A673 (cell line): ENCODE measurements at regions not wholly inside any gene's neighbourhood (a gene's known extent, or its start where the extent isn't known, plus 50 kb on each side); places are given as distances from the start of the nearest gene placed in this dataset.

Source experiments
- BruUV-seq: library from RNA; stranded (reverse); fragments of 400-500 nt; replicated peaks from 2 replicates; lab custom pipeline; 2021; lab: Mats Ljungman, UMichigan
- CTCF ChIA-PET: fragments of 300-600 bp; sonication (Branson Sonifier 250); formaldehyde crosslinking; loops from one replicate; lab custom pipeline; 2022; ENCODE audit warnings: antibody characterized with exemption; lab: Charles Lee
- POLR2A ChIA-PET: fragments of 300-600 bp; sonication (Branson Sonifier 250); formaldehyde crosslinking; loops from one replicate; lab custom pipeline; 2022; ENCODE audit warnings: antibody characterized with exemption; ENCODE audit not compliant: low non-redundant PET; lab: Charles Lee
- DNase-seq: peaks from one replicate; pipeline ENCODE4 v3.0.0-alpha.2; 2015; ENCODE audit warnings: low spot score
- H3K27ac ChIP-seq: fragments of 200-600 bp; sonication (generic); 2 replicates; pipeline ENCODE4 v1.5.1; 2016; ENCODE audit warnings: mixed run types, low read depth, mild to moderate bottlenecking, mixed read lengths, antibody characterized with exemption, low read length; ENCODE audit not compliant: poor library complexity, severe bottlenecking
- H3K27me3 ChIP-seq: fragments of 200-600 bp; sonication (generic); replicated peaks from 2 replicates; pipeline ENCODE4 v1.6.1; 2017; ENCODE audit warnings: mixed run types, low read depth, mild to moderate bottlenecking, mixed read lengths, antibody characterized with exemption, low read length; ENCODE audit not compliant: insufficient read depth, poor library complexity
- H3K36me3 ChIP-seq: fragments of 200-600 bp; sonication (generic); 2 replicates; pipeline ENCODE4 v1.6.1; 2016; ENCODE audit warnings: mixed run types, mild to moderate bottlenecking, mixed read lengths, antibody characterized with exemption, low read length; ENCODE audit not compliant: insufficient read depth, poor library complexity, severe bottlenecking
- H3K4me1 ChIP-seq: fragments of 200-600 bp; sonication (generic); 2 replicates; pipeline ENCODE4 v1.6.1; 2017; ENCODE audit warnings: mixed run types, mild to moderate bottlenecking, mixed read lengths, antibody characterized with exemption, low read length; ENCODE audit not compliant: insufficient read depth, poor library complexity, severe bottlenecking
- H3K4me3 ChIP-seq: fragments of 200-600 bp; sonication (generic); 2 replicates; pipeline ENCODE4 v1.5.1; 2016; ENCODE audit warnings: low read depth, mixed run types, mild to moderate bottlenecking, mixed read lengths, low read length; ENCODE audit not compliant: poor library complexity, severe bottlenecking
- H3K9me3 ChIP-seq: fragments of 200-600 bp; sonication (generic); 2 replicates; pipeline ENCODE4 v1.6.1; 2016; ENCODE audit warnings: mixed run types, low read depth, mild to moderate bottlenecking, mixed read lengths, antibody characterized with exemption, low read length; ENCODE audit not compliant: poor library complexity, severe bottlenecking
- CTCF ChIP-seq: fragments of 300-800, 200-600 bp; sonication (generic); conservative IDR thresholded peaks from 2 replicates; pipeline ENCODE4 v1.5.1; 2017; ENCODE audit warnings: low read depth, mild to moderate bottlenecking, antibody characterized with exemption, low read length, moderate library complexity, mixed read lengths
- EZH2 ChIP-seq: fragments of 200-600 bp; sonication (generic); IDR thresholded peaks from 2 replicates; pipeline ENCODE4 v1.6.1; 2017; ENCODE audit warnings: borderline replicate concordance, low read depth, mild to moderate bottlenecking, mixed read lengths, antibody characterized with exemption, low read length; ENCODE audit not compliant: poor library complexity, severe bottlenecking
- intact Hi-C: fragments of 100-400 bp; cut with micrococcal nuclease; formaldehyde crosslinking; loops from one replicate; pipeline ENCODE4 v1.10.0; 2022; ENCODE audit not compliant: unreplicated experiment

DNA sequence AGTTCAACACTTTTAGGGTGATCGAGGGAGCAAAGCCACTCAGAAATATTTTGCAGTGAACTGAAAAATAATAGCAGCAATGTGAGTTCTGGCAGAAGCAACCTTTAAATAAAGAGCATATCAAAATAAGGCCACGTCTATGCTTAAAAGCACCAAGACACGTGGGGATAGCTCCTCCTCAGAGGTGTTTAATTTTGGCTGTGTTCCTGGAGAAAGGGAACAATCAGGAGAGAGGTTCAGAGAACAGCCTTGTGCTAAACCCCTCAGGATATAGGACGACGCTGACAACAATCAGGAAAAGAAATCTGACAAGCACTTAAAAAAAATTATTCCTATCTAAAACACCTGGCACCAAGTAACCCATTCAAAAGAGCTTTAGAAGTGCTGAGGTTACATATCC lies 471.9 kb upstream of the CELF2 start:
- ChIA-PET CTCF (no interaction called here), POLR2A (no interaction called here)

GRCh38 chr10:10551596-10552301 lies 465.9 kb upstream of the CELF2 start:
- Histone ChIP-seq H3K9me3 (no peaks in the 10 kb centered on the region), H3K4me1 (no peaks in the 10 kb centered on the region), H3K36me3 (no peaks in the 10 kb centered on the region), H3K27me3 (no peaks in the 10 kb centered on the region), H3K27ac (no peak overlapping the region), H3K4me3 (no peak overlapping the region)
- ChIA-PET POLR2A (no interaction called here), CTCF (no interaction called here)
- TF ChIP-seq EZH2 = no peak
- no peak for TF ChIP-seq CTCF
- no peak for DNase-seq
- intact Hi-C loops = no loop called here
- no TSS peak for BruUV-seq

More for the DNA sequence above, 471.9 kb upstream of the CELF2 start:
- no peaks in the 10 kb centered on the region for H3K27me3 ChIP-seq
- H3K27ac ChIP-seq = no peak overlapping the region
- no peaks in the 10 kb centered on the region for H3K36me3 ChIP-seq
- intact Hi-C loops = no loop called here
- TF ChIP-seq EZH2 = no peak
- TF ChIP-seq CTCF = no peak
- BruUV-seq = no TSS peak
- H3K4me1 ChIP-seq = no peaks in the 10 kb centered on the region
- no peaks in the 10 kb centered on the region for H3K9me3 ChIP-seq
- no peak for DNase-seq
- H3K4me3 ChIP-seq = no peak overlapping the region

GRCh38 chr10:10552948-10553347 lies 464.7 kb upstream of the CELF2 start:
- ChIA-PET CTCF (no interaction called here), POLR2A (no interaction called here)
- no peak for DNase-seq
- no peak overlapping the region for H3K4me3 ChIP-seq
- H3K36me3 ChIP-seq = no peaks in the 10 kb centered on the region
- H3K9me3 ChIP-seq = no peaks in the 10 kb centered on the region
- H3K4me1 ChIP-seq = no peaks in the 10 kb centered on the region
- no peak overlapping the region for H3K27ac ChIP-seq
- TF ChIP-seq EZH2 (no peak), CTCF (no peak)
- H3K27me3 ChIP-seq = no peaks in the 10 kb centered on the region
- intact Hi-C loops = no loop called here
- BruUV-seq = no TSS peak
